ENCODE measurements at regions not wholly inside any gene's neighbourhood (a gene's known extent, or its start where the extent isn't known, plus 50 kb on each side); places are given as distances from the start of the nearest gene placed in this dataset.

DNA sequence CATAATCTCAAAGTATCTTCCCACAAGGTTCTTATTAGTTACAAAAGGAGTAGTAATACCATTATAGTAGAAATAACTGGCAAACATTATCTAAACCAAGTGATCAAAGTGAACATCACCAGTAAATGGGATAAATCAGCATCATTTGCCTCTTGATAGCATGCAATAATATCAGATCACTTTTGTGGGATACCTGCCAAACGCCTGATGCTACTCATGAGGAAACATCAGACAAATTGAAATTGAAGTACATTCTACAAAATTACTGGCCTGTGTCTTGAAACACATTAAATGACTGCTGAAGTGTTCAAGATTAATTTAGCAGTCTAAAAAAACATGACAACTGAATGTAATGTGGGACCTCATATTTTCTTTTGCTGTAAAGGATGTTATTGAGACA lies 208.1 kb downstream of the TINAG start:
- Histone ChIP-seq H3K27ac (ENCODE audit: low read depth, low read length) (no peak overlapping the region), H3K4me2 (ENCODE audit: low read length) (no peak overlapping the region), H3K36me3 (ENCODE audit: control insufficient read depth, low read length) (no peaks in the 10 kb centered on the region), H3K9me2 (replicated peaks; ENCODE audit: control insufficient read depth, low read length) (no peaks in the 10 kb centered on the region), H3K79me2 (ENCODE audit: control insufficient read depth, low read length) (no peaks in the 10 kb centered on the region), H3F3A (ENCODE audit: control insufficient read depth, insufficient read depth) (no peaks in the 10 kb centered on the region), H3K9me3 (ENCODE audit: control insufficient read depth, insufficient read depth, low read length) (no peaks in the 10 kb centered on the region), H4K20me1 (ENCODE audit: control insufficient read depth, insufficient read depth, low read depth, low read length) (no peaks in the 10 kb centered on the region), H3K4me3 (ENCODE audit: low read length) (no peak overlapping the region), H3K27me3 (ENCODE audit: control insufficient read depth, low read length) (no peaks in the 10 kb centered on the region), H3K4me1 (ENCODE audit: control insufficient read depth, low read length) (no peaks in the 10 kb centered on the region)
- TF ChIP-seq, protein P1, sequence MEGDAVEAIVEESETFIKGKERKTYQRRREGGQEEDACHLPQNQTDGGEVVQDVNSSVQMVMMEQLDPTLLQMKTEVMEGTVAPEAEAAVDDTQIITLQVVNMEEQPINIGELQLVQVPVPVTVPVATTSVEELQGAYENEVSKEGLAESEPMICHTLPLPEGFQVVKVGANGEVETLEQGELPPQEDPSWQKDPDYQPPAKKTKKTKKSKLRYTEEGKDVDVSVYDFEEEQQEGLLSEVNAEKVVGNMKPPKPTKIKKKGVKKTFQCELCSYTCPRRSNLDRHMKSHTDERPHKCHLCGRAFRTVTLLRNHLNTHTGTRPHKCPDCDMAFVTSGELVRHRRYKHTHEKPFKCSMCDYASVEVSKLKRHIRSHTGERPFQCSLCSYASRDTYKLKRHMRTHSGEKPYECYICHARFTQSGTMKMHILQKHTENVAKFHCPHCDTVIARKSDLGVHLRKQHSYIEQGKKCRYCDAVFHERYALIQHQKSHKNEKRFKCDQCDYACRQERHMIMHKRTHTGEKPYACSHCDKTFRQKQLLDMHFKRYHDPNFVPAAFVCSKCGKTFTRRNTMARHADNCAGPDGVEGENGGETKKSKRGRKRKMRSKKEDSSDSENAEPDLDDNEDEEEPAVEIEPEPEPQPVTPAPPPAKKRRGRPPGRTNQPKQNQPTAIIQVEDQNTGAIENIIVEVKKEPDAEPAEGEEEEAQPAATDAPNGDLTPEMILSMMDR (IDR thresholded peaks at IDR 0.05; ENCODE audit: low read depth, low read length, poor library complexity, severe bottlenecking) = no peak
- no peak for TF ChIP-seq EZH2phosphoT487 (IDR thresholded peaks at IDR 0.05; ENCODE audit: borderline replicate concordance, low read length)

- no peaks in the 10 kb centered on the region for H3K27me3 ChIP-seq (ENCODE audit: control insufficient read depth, low read length)
Measured at GRCh38 chr6:54519161-54519560, 210.9 kb downstream of the TINAG start.

DNA sequence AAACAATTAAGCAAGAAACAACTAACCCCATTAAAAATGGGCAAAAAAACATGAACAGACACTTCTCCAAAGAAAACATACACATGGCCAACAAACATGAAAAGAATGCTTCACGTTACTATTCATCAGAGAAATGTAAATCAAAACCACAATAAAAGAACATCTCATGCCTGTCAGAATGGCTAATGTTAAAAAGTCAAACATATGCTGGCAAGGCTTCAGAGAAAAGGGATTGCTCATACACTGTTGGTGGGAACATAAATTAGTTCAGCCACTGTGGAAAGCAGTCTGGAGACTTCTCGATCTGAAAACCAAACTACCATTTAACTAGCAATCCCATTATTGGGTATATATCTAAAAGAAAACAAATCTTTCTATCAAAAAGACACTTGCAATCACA lies 217.5 kb downstream of the TINAG start:
- Histone ChIP-seq H3K27me3 (ENCODE audit: control insufficient read depth, low read length) (no peaks in the 10 kb centered on the region), H3K36me3 (ENCODE audit: control insufficient read depth, low read length) (no peaks in the 10 kb centered on the region), H3K79me2 (ENCODE audit: control insufficient read depth, low read length) (no peaks in the 10 kb centered on the region), H3K9me3 (ENCODE audit: control insufficient read depth, insufficient read depth, low read length) (no peaks in the 10 kb centered on the region), H3K4me3 (ENCODE audit: low read length) (no peak overlapping the region), H3K4me2 (ENCODE audit: low read length) (no peak overlapping the region), H4K20me1 (ENCODE audit: control insufficient read depth, insufficient read depth, low read depth, low read length) (no peaks in the 10 kb centered on the region), H3K9me2 (replicated peaks; ENCODE audit: control insufficient read depth, low read length) (no peaks in the 10 kb centered on the region), H3K4me1 (ENCODE audit: control insufficient read depth, low read length) (no peaks in the 10 kb centered on the region), H3K27ac (ENCODE audit: low read depth, low read length) (no peak overlapping the region), H3F3A (ENCODE audit: control insufficient read depth, insufficient read depth) (no peaks in the 10 kb centered on the region)
- no peak for TF ChIP-seq EZH2phosphoT487 (IDR thresholded peaks at IDR 0.05; ENCODE audit: borderline replicate concordance, low read length)
- TF ChIP-seq, protein P1 (IDR thresholded peaks at IDR 0.05; ENCODE audit: low read depth, low read length, poor library complexity, severe bottlenecking) = no peak

More at GRCh38 chr6:54519161-54519560, 210.9 kb downstream of the TINAG start:
- Histone ChIP-seq H3K79me2 (ENCODE audit: control insufficient read depth, low read length) (no peaks in the 10 kb centered on the region), H3K4me1 (ENCODE audit: control insufficient read depth, low read length) (no peaks in the 10 kb centered on the region), H3F3A (ENCODE audit: control insufficient read depth, insufficient read depth) (no peaks in the 10 kb centered on the region), H3K36me3 (ENCODE audit: control insufficient read depth, low read length) (no peaks in the 10 kb centered on the region), H3K4me3 (ENCODE audit: low read length) (no peak overlapping the region), H3K27ac (ENCODE audit: low read depth, low read length) (no peak overlapping the region), H3K9me2 (replicated peaks; ENCODE audit: control insufficient read depth, low read length) (no peaks in the 10 kb centered on the region), H3K4me2 (ENCODE audit: low read length) (no peak overlapping the region), H4K20me1 (ENCODE audit: control insufficient read depth, insufficient read depth, low read depth, low read length) (no peaks in the 10 kb centered on the region), H3K9me3 (ENCODE audit: control insufficient read depth, insufficient read depth, low read length) (no peaks in the 10 kb centered on the region)
- TF ChIP-seq EZH2phosphoT487 (IDR thresholded peaks at IDR 0.05; ENCODE audit: borderline replicate concordance, low read length) = no peak
- TF ChIP-seq, protein P1 (IDR thresholded peaks at IDR 0.05; ENCODE audit: low read depth, low read length, poor library complexity, severe bottlenecking) = no peak

DNA sequence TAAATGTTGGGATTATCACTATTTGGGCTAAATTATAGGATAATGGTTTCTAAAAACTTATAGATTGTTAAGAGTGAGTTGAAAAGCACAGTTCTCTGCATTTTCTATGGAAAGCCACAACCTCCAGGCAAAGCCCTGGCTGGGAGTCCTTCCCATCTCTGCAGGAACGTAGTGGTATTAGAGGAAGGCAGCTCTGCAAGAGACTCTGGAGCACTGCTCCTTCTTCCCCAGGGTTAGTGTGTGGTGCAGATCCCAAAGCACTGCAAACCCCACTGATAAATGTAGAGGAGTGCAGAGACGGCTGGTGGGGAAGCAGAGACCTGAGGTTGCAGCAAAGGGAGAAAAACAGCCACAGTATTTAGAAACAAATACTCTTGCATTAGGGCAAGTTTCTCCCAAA lies 225.3 kb downstream of the TINAG start:
- Histone ChIP-seq H3K36me3 (ENCODE audit: control insufficient read depth, low read length) (no peaks in the 10 kb centered on the region), H3K9me2 (replicated peaks; ENCODE audit: control insufficient read depth, low read length) (no peaks in the 10 kb centered on the region), H3K27ac (ENCODE audit: low read depth, low read length) (no peak overlapping the region), H3K4me1 (ENCODE audit: control insufficient read depth, low read length) (no peaks in the 10 kb centered on the region), H3F3A (ENCODE audit: control insufficient read depth, insufficient read depth) (no peaks in the 10 kb centered on the region), H3K4me2 (ENCODE audit: low read length) (no peak overlapping the region), H3K9me3 (ENCODE audit: control insufficient read depth, insufficient read depth, low read length) (no peaks in the 10 kb centered on the region), H3K79me2 (ENCODE audit: control insufficient read depth, low read length) (no peaks in the 10 kb centered on the region), H4K20me1 (ENCODE audit: control insufficient read depth, insufficient read depth, low read depth, low read length) (no peaks in the 10 kb centered on the region), H3K27me3 (ENCODE audit: control insufficient read depth, low read length) (no peaks in the 10 kb centered on the region), H3K4me3 (ENCODE audit: low read length) (no peak overlapping the region)
- TF ChIP-seq EZH2phosphoT487 (IDR thresholded peaks at IDR 0.05; ENCODE audit: borderline replicate concordance, low read length) = no peak
- TF ChIP-seq, protein P1 (IDR thresholded peaks at IDR 0.05; ENCODE audit: low read depth, low read length, poor library complexity, severe bottlenecking) = no peak

Data from DOHH2 (cell line).